Kidney epithelial cell (primary cell): ENCODE measurements at regions not wholly inside any gene's neighbourhood (a gene's known extent, or its start where the extent isn't known, plus 50 kb on each side); places are given as distances from the start of the nearest gene placed in this dataset.
"Not testable (repeated sequence)": the region's sequence is repeated elsewhere in the genome, so short reads cannot be mapped to it uniquely, and the experiment has no call there.

Experiments
- DNase-seq: peaks from one replicate; pipeline ENCODE4 v3.0.0-alpha.2; 2010; ENCODE audit warnings: low read depth
- H3K27me3 ChIP-seq: 2 replicates; pipeline ENCODE4 v1.6.0; 2011; ENCODE audit warnings: low read length; ENCODE audit not compliant: control insufficient read depth, insufficient read depth
- H3K36me3 ChIP-seq: 2 replicates; pipeline ENCODE4 v1.5.1; 2011; ENCODE audit warnings: low read length; ENCODE audit not compliant: control insufficient read depth, insufficient read depth
- H3K4me3 ChIP-seq: 2 replicates; pipeline ENCODE4 v1.5.1; 2011; ENCODE audit warnings: low read depth, mild to moderate bottlenecking, control low read depth, low read length
- TF ChIP-seq, protein P1 (sequence below): IDR thresholded peaks from 2 replicates; pipeline ENCODE4 v1.5.1; 2011; ENCODE audit warnings: mild to moderate bottlenecking, moderate library complexity, low read length, control low read depth, inconsistent platforms; ENCODE audit not compliant: insufficient read depth, poor library complexity, severe bottlenecking

- no peaks in the 10 kb centered on the region for H3K36me3 ChIP-seq
- DNase-seq = no peak
- H3K4me3 ChIP-seq = no peak overlapping the region
- TF ChIP-seq, protein P1, sequence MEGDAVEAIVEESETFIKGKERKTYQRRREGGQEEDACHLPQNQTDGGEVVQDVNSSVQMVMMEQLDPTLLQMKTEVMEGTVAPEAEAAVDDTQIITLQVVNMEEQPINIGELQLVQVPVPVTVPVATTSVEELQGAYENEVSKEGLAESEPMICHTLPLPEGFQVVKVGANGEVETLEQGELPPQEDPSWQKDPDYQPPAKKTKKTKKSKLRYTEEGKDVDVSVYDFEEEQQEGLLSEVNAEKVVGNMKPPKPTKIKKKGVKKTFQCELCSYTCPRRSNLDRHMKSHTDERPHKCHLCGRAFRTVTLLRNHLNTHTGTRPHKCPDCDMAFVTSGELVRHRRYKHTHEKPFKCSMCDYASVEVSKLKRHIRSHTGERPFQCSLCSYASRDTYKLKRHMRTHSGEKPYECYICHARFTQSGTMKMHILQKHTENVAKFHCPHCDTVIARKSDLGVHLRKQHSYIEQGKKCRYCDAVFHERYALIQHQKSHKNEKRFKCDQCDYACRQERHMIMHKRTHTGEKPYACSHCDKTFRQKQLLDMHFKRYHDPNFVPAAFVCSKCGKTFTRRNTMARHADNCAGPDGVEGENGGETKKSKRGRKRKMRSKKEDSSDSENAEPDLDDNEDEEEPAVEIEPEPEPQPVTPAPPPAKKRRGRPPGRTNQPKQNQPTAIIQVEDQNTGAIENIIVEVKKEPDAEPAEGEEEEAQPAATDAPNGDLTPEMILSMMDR = no peak
- no peaks in the 10 kb centered on the region for H3K27me3 ChIP-seq
Observed at GRCh38 chr2:116975608-116976007, 838.9 kb upstream of the DDX18 start.

DNA sequence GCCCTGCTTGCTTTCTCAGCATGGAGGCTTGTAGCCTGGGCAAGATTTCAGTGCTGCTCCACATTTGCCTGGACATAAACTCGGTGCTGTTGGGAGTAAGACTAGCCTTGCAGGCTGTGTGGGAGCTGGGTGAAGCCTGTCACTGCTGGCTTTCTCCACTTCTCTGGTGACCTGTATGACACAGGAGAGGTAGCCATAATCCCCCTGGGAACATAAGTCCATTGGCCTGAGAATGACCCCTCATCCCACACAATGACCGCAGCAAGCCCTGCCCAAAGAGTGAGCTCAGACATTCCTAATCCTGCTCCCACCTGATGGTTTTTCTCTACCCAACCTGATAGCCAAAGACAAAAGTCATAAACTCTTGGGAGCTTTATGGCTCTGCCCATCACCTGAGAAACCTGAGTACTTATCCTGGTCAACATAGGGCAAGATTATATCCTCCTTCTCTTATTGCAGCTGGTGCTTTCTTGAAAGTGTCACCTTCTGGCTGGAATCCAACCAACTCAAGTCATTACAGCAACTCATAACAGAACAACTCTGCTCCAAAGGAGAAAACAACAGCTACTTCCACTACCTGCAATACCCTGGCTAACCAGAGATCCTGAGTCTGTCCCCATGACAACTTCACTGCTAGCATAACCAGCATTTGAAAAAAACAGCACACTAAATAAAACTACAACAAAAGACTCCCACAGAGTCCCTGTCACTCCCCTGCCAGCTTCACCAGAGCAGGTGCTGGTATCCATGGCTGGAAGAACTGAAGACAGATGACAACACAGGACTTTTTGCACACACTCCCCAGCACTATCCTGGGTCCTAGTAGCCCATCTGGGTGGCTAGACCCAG is 834.4 kb upstream of the DDX18 start:
- no peak overlapping the region for H3K4me3 ChIP-seq
- no peaks in the 10 kb centered on the region for H3K36me3 ChIP-seq
- no peaks in the 10 kb centered on the region for H3K27me3 ChIP-seq
- TF ChIP-seq, protein P1 = no peak
- DNase-seq = no peak

DNA sequence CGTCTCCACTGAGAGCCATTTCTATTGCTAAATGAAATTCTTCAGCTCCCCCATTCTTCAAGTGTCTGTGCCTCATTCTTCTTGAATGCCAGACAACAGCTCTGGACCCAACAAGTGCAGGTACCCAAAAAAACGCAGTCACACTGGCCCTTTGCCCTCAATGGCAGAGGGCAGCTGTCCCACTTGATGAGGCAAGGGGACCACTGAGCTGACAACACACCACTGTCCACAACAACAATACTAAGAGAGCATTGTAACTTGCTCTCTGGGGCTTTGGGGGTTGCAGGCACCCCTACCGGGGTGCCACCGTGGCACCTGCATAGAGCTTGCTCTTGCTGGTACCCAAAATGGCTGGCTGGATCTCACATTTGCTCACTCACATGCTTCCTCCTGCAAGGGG is 827.0 kb upstream of the DDX18 start:
- TF ChIP-seq, protein P1 = no peak
- H3K4me3 ChIP-seq = no peak overlapping the region
- H3K27me3 ChIP-seq = no peaks in the 10 kb centered on the region
- H3K36me3 ChIP-seq = no peaks in the 10 kb centered on the region
- no peak for DNase-seq

- no peak overlapping the region for H3K4me3 ChIP-seq
- H3K36me3 ChIP-seq = no peaks in the 10 kb centered on the region
- no peaks in the 10 kb centered on the region for H3K27me3 ChIP-seq
- peak; percentile 21 for DNase-seq
- TF ChIP-seq, protein P1 = no peak
Observed at GRCh38 chr2:116988303-116988702, 826.2 kb upstream of the DDX18 start.

DNA sequence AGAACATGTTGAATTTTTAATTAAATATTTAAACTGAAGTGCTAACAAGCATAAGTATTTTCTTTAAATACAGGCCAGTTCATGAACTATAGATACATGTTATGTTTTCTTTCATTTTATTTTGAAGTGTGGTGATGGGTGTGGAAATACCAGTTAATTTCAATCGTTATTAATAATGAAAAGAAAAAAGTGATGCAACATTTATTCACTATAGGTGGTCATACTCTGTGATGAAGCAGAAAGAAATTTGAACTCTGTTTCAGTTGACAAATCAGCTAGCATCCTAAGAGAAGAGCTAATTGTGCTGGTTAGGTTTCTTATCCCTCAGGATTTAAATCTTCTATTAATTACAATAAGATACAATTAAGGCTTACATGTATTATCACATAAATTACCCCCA is 795.1 kb upstream of the DDX18 start:
- TF ChIP-seq, protein P1 = no peak
- no peaks in the 10 kb centered on the region for H3K27me3 ChIP-seq
- H3K4me3 ChIP-seq = no peak overlapping the region
- no peaks in the 10 kb centered on the region for H3K36me3 ChIP-seq
- no peak for DNase-seq

DNA sequence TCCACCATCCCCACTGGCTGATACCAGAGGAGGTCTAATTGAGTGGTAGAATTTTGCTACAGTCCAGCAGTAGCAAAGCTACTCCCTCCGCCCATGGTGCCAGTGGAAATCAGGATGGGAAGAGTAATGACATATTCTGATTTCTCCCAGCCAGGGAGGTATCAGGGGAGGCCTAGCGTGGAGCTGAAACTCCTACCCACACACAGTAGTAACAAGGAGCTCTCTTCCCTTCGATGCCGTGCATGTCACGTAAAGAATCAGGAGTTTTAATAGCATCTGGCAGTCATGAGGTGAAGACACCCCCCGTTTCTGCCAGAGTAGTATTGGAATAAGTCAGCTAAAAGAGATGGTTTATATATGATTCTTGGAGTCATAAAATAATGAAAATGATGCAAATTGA is 786.8 kb upstream of the DDX18 start:
- DNase-seq = no peak
- H3K4me3 ChIP-seq = no peak overlapping the region
- no peaks in the 10 kb centered on the region for H3K36me3 ChIP-seq
- H3K27me3 ChIP-seq = no peaks in the 10 kb centered on the region
- TF ChIP-seq, protein P1 = no peak

- H3K36me3 ChIP-seq, H3K27me3 ChIP-seq, DNase-seq, H3K4me3 ChIP-seq: not testable (repeated sequence)
Observed at GRCh38 chr2:117028708-117029107, 785.8 kb upstream of the DDX18 start.
